Nucleus accumbens (tissue), 56 donors: ENCODE measurements at regions not wholly inside any gene's neighbourhood (a gene's known extent, or its start where the extent isn't known, plus 50 kb on each side); places are given as distances from the start of the nearest gene placed in this dataset.
"Not testable (repeated sequence)": the region's sequence is repeated elsewhere in the genome, so short reads cannot be mapped to it uniquely, and the experiment has no call there.

Experiments
- DNase-seq, 56 donors: peaks; one replicate each; lab custom pipeline; 2025; lab: John Stamatoyannopoulos, UW

- no peak for DNase-seq
Measured at GRCh38 chr1:111063595-111063994, 76.3 kb downstream of the DRAM2 start.

- DNase-seq: no peak
Measured at GRCh38 chr1:111062624-111063023, 77.3 kb downstream of the DRAM2 start.

GRCh38 chr1:111062081-111062480 lies 77.8 kb downstream of the DRAM2 start:
- DNase-seq: no peak

- DNase-seq: no peak
Measured at GRCh38 chr1:111054656-111055055, 85.2 kb downstream of the DRAM2 start.

GRCh38 chr1:111052246-111052645 lies 87.6 kb downstream of the DRAM2 start:
- no peak for DNase-seq

- DNase-seq: not testable (repeated sequence)
Measured at GRCh38 chr1:111048253-111048652, 84.5 kb upstream of the LRIF1 start.

GRCh38 chr1:111045033-111045722 lies 81.5 kb upstream of the LRIF1 start:
- DNase-seq: no peak

- DNase-seq: peak in 1 of 56 donors; percentile 5
Measured at GRCh38 chr1:111032295-111032897, 68.7 kb upstream of the LRIF1 start.

GRCh38 chr1:111030590-111030989 lies 66.9 kb upstream of the LRIF1 start:
- peak in 1 of 56 donors; percentile 1 for DNase-seq

- no peak for DNase-seq
Measured at GRCh38 chr1:111025109-111025508, 61.4 kb upstream of the LRIF1 start.

GRCh38 chr1:111015222-111015621 lies 51.5 kb upstream of the LRIF1 start:
- DNase-seq: no peak
